ENCODE measurements at regions not wholly inside any gene's neighbourhood (a gene's known extent, or its start where the extent isn't known, plus 50 kb on each side); places are given as distances from the start of the nearest gene placed in this dataset.
"Not testable (repeated sequence)": the region's sequence is repeated elsewhere in the genome, so short reads cannot be mapped to it uniquely, and the experiment has no call there.

GRCh38 chr16:10253409-10253808, 71.2 kb upstream of the GRIN2A start:
- intact Hi-C loops (cut with DNase I): loop anchor here (10.0 kb wide), 2 partner anchors 251 to 481 kb away; no protein-coding TSS in a partner anchor
- Histone ChIP-seq H3K27ac (no peak overlapping the region), H3K36me3 (replicated peaks in 1 of 2) (no peaks in the 10 kb centered on the region), H3K4me1 (replicated peaks in 1 of 2) (peaks cover 3 to 8% of the 10 kb centered on the region in 2 donors), H3K27me3 (no peaks in the 10 kb centered on the region), H3K9me3 (replicated peaks in 1 of 3) (no peaks in the 10 kb centered on the region), H3K4me3 (no peak overlapping the region)
- 65 to 76% (median 74%) methylated on average over 10 of the region's 10 CpGs for WGBS, 4 donors
- DNase-seq: no peak
- TF ChIP-seq CTCF (IDR thresholded peaks at IDR 0.05) (no peak), POLR2A (IDR thresholded peaks at IDR 0.05) (no peak)

GRCh38 chr16:10255728-10256127, 73.5 kb upstream of the GRIN2A start:
- Histone ChIP-seq H3K4me3 (no peak overlapping the region), H3K4me1 (replicated peaks in 1 of 2) (peaks cover 3 to 8% of the 10 kb centered on the region in 2 donors), H3K36me3 (replicated peaks in 1 of 2) (no peaks in the 10 kb centered on the region), H3K27ac (no peak overlapping the region), H3K9me3 (replicated peaks in 1 of 3) (no peaks in the 10 kb centered on the region), H3K27me3 (no peaks in the 10 kb centered on the region)
- WGBS, 4 donors: 59 to 79% (median 60%) methylated on average over 3 of the region's 3 CpGs
- DNase-seq: no peak
- intact Hi-C loops (cut with DNase I): loop anchor here (5.0 to 10.0 kb wide), 4 partner anchors 52 to 479 kb away; no protein-coding TSS in a partner anchor
- TF ChIP-seq CTCF (IDR thresholded peaks at IDR 0.05) (no peak), POLR2A (IDR thresholded peaks at IDR 0.05) (no peak)

DNA sequence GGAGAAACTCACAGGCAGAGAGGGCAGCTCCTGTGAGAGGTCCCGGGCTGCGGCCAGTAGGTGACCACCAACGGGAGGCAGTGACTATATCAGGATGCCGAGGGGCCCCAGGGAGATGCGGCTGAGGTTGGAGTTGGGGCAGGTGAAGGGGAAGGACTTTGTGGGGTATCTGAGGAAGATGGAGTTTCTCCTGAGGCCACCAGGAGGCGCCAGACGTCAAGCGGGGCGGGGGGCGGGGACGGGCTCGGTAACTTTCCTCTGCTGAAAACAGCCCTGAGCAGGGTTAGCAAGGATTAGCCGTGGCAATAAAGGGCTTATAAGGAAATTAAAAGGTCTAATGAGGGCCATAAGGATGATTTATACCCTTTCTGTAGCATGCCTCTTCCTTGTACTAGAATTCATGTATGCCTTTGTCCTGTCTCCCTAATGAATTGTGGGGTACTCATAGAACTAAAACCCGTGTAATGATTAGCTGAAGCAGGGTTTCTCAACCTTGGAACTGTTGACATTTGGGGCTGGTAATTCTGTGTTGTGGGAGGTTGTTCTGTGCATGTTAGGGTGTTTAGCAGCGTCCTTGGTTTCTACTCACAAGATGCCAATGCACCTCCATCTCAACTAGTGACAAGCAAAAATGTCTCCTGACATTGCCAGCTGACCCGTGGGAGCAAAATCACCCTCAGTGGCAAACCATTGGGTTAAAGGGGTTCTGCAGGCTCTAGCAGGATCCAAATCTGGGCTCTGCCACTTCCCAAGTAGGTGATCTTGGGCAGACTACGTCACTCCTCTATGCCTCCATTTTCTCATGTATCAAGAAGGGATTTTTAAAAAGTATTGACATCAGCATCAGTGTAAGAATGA, 74.8 kb upstream of the GRIN2A start:
- H3K4me1 ChIP-seq (replicated peaks in 1 of 2): peaks cover 3 to 8% of the 10 kb centered on the region in 2 donors
- DNase-seq: peak in 6 of 7 donors; percentile 30 to 66 (median 44)
- intact Hi-C loops (cut with DNase I): loop anchor here (5.0 to 10.0 kb wide), 4 partner anchors 50 to 478 kb away; no protein-coding TSS in a partner anchor
- peak overlapping the region in 2 of 5 donors; percentile 14 to 77 for H3K27ac ChIP-seq
- 11 to 14% (median 13%) methylated on average over 16 to 17 of the region's 17 CpGs for WGBS, 4 donors
- no peaks in the 10 kb centered on the region for H3K9me3 ChIP-seq (replicated peaks in 1 of 3)
- TF ChIP-seq POLR2A (IDR thresholded peaks at IDR 0.05) (no peak), CTCF (IDR thresholded peaks at IDR 0.05) (peak; percentile 53 to 86 (median 78))
- no peaks in the 10 kb centered on the region for H3K36me3 ChIP-seq (replicated peaks in 1 of 2)
- no peak overlapping the region for H3K4me3 ChIP-seq
- H3K27me3 ChIP-seq: no peaks in the 10 kb centered on the region

GRCh38 chr16:10257642-10258251, 75.5 kb upstream of the GRIN2A start:
- H3K27ac ChIP-seq: peak overlapping the region in 1 of 5 donors; percentile 77
- not testable (repeated sequence) for H3K36me3 ChIP-seq (replicated peaks in 1 of 2); H3K4me3 ChIP-seq; H3K4me1 ChIP-seq (replicated peaks in 1 of 2); H3K27me3 ChIP-seq; H3K9me3 ChIP-seq (replicated peaks in 1 of 3)
- 63 to 71% (median 64%) methylated on average over 10 of the region's 10 CpGs for WGBS, 4 donors
- intact Hi-C loops (cut with DNase I): loop anchor here (5.0 to 10.0 kb wide), 4 partner anchors 50 to 477 kb away; no protein-coding TSS in a partner anchor
- DNase-seq: peak in 2 of 7 donors; percentile 30 to 36

DNA sequence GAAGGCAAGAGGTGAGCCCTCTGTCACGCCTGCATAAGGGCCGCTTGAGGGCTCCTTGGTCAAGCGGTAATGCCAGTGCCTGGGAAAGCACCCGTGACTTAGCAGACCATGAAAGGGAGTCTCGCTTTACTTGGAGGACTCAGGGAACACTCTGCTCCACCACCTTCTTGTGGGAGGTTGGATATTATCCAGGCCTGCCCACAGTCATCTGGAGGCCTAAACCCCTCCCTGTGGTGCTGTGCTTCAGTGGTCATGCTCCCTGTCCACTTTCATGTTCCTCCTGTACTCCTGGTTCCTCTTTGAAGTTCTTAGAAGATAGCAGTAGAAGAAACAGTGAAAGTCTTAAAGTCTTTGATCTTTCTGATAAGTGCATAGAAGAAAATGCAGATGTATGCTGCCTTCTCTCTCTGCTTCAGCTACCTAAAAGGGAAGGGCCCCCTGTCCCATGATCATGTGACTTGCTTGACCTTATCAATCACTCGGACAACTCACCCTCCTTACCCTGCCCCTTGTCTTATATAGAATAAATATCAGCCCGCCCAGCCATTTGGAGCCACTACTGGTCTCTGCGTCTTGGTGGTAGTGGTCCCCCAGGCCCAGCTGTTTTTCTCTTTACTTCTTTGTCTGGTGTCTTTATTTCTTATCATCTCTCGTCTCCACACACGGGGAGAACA, 76.8 kb upstream of the GRIN2A start:
- DNase-seq, H3K4me3 ChIP-seq: not testable (repeated sequence)

More for the DNA sequence above, 76.8 kb upstream of the GRIN2A start:
- H3K27ac ChIP-seq; H3K9me3 ChIP-seq (replicated peaks in 1 of 3); H3K36me3 ChIP-seq (replicated peaks in 1 of 2); H3K27me3 ChIP-seq; H3K4me1 ChIP-seq (replicated peaks in 1 of 2): not testable (repeated sequence)
- 77 to 86% (median 84%) methylated on average over 10 of the region's 10 CpGs for WGBS, 4 donors
- intact Hi-C loops (cut with DNase I): loop anchor here (5.0 to 10.0 kb wide), 4 partner anchors 48 to 476 kb away; no protein-coding TSS in a partner anchor
